Stimulated activated CD4-positive, alpha-beta T cell treated with anti-CD3 and anti-CD28 coated beads, Interleukin-2, amount 100 ng/mL, for 48 hours (primary cell): ENCODE measurements at regions not wholly inside any gene's neighbourhood (a gene's known extent, or its start where the extent isn't known, plus 50 kb on each side); places are given as distances from the start of the nearest gene placed in this dataset.

Experiments used
- DNase-seq, 2 donors: peaks; one replicate each; pipeline ENCODE4 v3.0.0-alpha.2; 2020

DNA sequence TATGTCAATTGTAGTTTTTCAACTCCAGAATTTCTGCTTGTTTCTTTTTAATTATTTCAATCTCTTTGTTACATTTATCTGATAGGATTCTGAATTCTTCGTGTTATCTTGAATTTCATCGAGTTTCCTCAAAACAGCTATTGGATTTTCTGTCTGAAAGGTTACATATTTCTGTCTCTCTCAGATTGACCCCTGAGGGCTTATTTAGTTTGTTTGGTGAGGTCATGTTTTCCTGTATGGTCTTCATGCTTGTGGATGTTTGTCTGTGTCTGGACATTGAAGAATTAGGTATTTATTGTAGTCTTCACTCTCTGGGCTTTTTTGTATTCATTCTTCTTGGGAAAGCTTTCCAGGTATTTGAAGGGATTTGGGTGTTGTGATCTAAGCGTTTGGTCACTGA lies 85.6 kb downstream of the SNAPC1 start:
- no peak for DNase-seq

- DNase-seq: no peak
Observed at GRCh38 chr14:61854898-61855297, 92.7 kb downstream of the SNAPC1 start.

- DNase-seq: peak; percentile 61 to 66
Observed at GRCh38 chr14:61860294-61860918, 98.2 kb downstream of the SNAPC1 start.

GRCh38 chr14:61861320-61861865 lies 99.2 kb downstream of the SNAPC1 start:
- DNase-seq: no peak

GRCh38 chr14:61864329-61864898 lies 102.2 kb downstream of the SNAPC1 start:
- DNase-seq: no peak

- no peak for DNase-seq
Observed at GRCh38 chr14:61866932-61867920, 105.0 kb downstream of the SNAPC1 start.

GRCh38 chr14:61868846-61869245 lies 106.6 kb downstream of the SNAPC1 start:
- DNase-seq: no peak

- DNase-seq: no peak
Observed at GRCh38 chr14:61870163-61870562, 107.9 kb downstream of the SNAPC1 start.

DNA sequence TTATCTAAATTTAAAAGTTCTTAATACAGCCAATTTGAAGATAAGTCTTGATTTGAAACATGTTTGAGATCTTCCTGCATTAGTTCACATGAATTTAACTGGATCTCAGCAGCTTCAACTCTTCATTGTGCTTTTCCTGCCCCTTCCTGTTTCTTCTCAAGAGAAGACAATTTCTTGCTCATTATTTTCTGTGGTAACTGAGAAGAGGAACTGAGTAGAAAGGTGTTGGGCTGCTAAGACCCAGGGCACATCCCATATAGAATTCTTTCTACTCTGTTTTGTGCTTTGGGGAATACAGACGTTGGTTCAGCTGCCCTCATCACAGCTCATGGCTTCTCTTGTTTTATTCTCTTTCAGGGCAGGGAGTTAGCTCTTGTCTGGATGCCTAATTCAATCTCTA lies 110.2 kb downstream of the SNAPC1 start:
- DNase-seq: no peak

- no peak for DNase-seq
Observed at GRCh38 chr14:61875483-61875882, 113.3 kb downstream of the SNAPC1 start.

DNA sequence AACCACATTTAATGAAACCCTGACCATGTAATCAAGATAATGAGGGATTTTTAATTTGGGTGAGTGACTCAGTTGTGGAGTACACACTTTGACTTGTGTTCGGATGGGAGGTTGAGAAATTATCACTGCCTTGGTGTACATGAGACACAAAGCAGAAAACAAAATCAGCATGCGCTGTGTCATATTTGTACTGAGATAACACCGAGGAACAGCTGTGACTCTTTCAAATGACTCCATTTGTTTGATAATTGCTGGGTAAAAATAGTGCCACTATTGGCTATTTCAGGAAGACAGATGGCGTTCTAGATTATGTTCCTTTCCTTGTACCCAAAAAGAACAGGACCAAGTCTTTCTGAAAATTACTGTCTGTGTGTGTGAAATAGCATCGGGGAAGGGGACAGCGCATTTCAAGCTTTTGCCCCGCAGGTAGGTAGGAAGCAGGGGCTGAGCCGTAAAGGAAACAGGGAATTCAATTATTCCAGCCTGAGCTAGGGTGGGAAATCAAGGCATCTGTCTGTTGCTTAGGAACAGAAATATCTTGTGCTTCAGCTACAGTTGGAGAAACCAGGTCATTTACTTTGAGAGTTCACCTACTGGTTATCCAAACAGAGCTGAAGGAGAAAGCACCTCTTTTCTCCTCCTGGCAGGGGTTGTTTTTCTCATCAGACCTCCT lies 114.3 kb downstream of the SNAPC1 start:
- DNase-seq: no peak

- no peak for DNase-seq
Observed at GRCh38 chr14:61877035-61877390, 114.8 kb downstream of the SNAPC1 start.

GRCh38 chr14:61877768-61878167 lies 115.5 kb downstream of the SNAPC1 start:
- no peak for DNase-seq

GRCh38 chr14:61878931-61879330 lies 116.7 kb downstream of the SNAPC1 start:
- DNase-seq: no peak

DNA sequence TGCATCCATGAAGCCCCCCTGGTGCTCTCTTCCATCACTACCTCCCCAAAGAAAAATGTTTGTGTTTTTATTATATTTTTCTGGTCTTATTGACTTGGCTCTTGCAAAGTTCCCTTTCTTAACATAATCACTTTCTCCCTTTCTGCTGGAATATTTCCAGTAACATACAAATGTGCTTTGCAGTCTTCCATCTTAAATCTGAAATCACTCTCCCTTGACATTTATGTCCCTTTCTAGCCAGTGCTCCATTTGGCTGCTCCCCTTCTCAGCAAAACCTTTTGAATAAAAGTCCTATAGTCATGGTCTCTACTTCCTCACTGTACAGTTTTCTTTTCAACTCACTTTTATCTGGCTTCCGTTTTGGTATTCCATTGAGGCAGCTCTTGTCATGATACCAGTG lies 118.8 kb downstream of the SNAPC1 start:
- no peak for DNase-seq

DNA sequence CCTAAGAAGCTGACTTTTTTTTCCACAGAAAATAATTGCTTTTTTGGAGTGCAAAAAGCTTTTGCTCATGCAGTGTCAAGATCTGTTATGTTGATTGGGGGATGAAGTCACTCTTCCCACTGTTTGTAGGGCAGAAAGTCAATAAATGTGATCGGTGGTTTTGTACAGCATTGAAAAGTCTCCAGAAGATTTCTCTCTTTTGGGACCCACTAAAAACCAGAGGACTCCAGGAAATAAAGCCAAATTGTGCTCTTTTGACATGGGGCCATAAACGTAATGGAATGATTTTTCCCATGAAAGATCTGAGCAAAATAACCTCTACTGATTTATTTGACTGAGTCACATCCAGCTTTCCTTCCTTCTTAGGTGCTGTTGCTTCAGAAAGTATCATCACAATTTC lies 122.5 kb downstream of the SNAPC1 start:
- no peak for DNase-seq

DNA sequence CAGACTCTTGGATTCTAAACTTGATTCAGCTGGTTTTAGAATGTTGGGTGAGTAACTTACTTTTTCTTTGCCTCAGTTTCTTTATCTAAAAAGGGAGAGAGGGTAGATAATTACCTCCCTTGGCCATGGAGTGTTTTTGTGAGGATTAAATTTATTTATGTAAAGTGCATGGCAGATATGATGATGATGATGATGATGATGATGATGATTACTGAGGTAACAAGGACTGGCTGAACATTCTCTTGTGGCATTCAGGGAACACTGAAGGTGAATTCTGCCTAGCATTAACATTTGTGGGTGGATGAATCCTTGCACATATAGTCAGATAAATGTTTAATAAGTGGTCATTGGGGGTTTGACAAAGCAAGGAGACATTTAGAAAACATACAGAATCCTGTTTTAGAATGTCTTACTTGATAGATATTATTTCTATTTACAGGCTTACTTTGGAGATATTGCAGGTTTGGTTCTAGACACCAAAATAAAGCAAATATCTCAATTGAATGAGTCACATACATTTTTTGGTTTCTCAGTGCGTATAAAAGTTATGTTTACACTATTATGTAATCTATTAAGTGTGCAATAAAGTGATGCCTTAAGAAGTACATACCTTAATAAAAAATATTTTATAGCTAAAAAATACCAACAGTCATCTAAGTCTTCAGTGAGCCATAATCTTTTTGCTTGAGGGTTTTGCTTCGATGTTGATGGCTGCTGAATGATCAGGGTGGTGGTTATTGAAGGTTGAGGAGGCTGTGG lies 123.2 kb downstream of the SNAPC1 start:
- DNase-seq: no peak

DNA sequence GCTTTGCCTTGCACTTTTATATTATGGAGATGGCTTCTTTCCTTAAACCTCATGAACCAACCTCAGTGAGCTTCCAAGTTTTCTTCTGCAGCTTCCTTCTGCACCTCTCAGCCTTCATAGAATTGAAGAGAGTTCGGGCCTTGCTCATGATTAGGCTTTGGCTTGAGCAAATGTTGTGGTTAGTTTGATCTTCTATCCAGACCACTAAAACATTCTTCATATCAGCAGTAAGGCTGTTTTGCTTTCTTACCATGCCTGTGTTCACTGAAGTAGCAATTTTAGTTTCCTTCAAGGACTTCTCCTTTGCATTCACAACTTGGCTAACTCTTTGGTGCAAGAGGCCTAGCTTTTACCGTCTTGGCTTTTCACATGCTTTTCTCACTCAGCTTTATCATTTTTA lies 125.4 kb downstream of the SNAPC1 start:
- DNase-seq: no peak

DNA sequence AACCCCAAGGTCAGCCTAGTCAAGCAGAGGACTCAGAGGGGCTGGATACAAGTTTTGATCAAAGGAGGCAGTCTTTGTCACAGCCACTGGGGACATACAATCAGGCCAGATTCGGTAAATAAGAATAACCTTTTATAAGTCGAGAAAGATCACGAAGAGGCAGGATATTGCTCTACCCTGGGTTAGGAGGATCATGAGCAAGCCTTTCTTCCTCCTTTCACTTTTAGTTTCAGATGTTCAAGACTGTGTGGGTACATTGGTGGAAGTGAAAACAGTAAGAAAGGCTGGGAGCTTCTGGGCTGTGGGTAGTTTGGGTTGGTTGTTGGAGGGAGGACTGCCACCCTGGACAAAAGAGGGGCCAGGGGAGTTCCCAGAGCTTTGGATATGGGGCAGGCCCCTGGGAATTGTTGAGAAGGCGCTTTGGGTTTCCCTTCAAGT lies 127.7 kb downstream of the SNAPC1 start:
- DNase-seq: peak in 1 of 2 donors; percentile 8

GRCh38 chr14:61891170-61891569 lies 128.9 kb downstream of the SNAPC1 start:
- DNase-seq: no peak

GRCh38 chr14:61891810-61892209 lies 129.6 kb downstream of the SNAPC1 start:
- no peak for DNase-seq

GRCh38 chr14:61893371-61893940 lies 131.2 kb downstream of the SNAPC1 start:
- no peak for DNase-seq
